Neural progenitor cell (in vitro differentiated cells): ENCODE measurements at regions not wholly inside any gene's neighbourhood (a gene's known extent, or its start where the extent isn't known, plus 50 kb on each side); places are given as distances from the start of the nearest gene placed in this dataset.

Source experiments
- CTCF ChIP-seq: fragments of 200-600 bp; sonication (generic); IDR thresholded peaks from 2 replicates; pipeline ENCODE4 v1.5.1; 2017; ENCODE audit warnings: antibody characterized with exemption, mild to moderate bottlenecking
- EZH2 ChIP-seq: fragments of 200-600 bp; sonication (generic); IDR thresholded peaks from 2 replicates; pipeline ENCODE4 v1.6.1; 2017; ENCODE audit warnings: antibody characterized with exemption, mild to moderate bottlenecking, moderate library complexity
- EZH2phosphoT487 ChIP-seq: fragments of 200-600 bp; sonication (generic); IDR thresholded peaks from 2 replicates; pipeline ENCODE4 v1.6.1; 2017; ENCODE audit warnings: antibody characterized with exemption

GRCh38 chr2:116477229-116477628 is 1337.3 kb upstream of the DDX18 start:
- TF ChIP-seq EZH2 (no peak), CTCF (no peak), EZH2phosphoT487 (no peak)
